OCI-LY3 (cell line): ENCODE measurements at regions not wholly inside any gene's neighbourhood (a gene's known extent, or its start where the extent isn't known, plus 50 kb on each side); places are given as distances from the start of the nearest gene placed in this dataset.

Experiments used
- H2AFZ ChIP-seq: fragments of 200-600, 300-600 bp; shearing (Covaris generic); 2 replicates; pipeline ENCODE4 v1.6.0; 2014; ENCODE audit warnings: antibody characterized with exemption, low read depth, low read length
- H3K27ac ChIP-seq: fragments of 200-600, 300-600 bp; sonication (generic); 2 replicates; pipeline ENCODE4 v1.5.1; 2014; ENCODE audit warnings: mild to moderate bottlenecking, low read length, moderate library complexity, mixed read lengths
- H3K27me3 ChIP-seq: fragments of 200-600, 300-600 bp; sonication (generic); 2 replicates; pipeline ENCODE4 v1.6.1; 2014; ENCODE audit warnings: low read depth, low read length, mixed read lengths
- H3K36me3 ChIP-seq: fragments of 200-600, 300-600 bp; sonication (generic); replicated peaks from 2 replicates; pipeline ENCODE3; 2014; ENCODE audit warnings: low read depth, low read length, mixed read lengths
- H3K4me1 ChIP-seq: fragments of 300-600, 200-600 bp; sonication (generic); 2 replicates; pipeline ENCODE4 v1.6.1; 2014; ENCODE audit warnings: low read length, mixed read lengths
- H3K4me2 ChIP-seq: fragments of 200-600, 300-600 bp; sonication (generic); 2 replicates; pipeline ENCODE4 v1.6.1; 2014; ENCODE audit warnings: low read length, mixed read lengths
- H3K4me3 ChIP-seq: fragments of 300-600, 200-600 bp; sonication (generic); 2 replicates; pipeline ENCODE4 v1.5.1; 2014; ENCODE audit warnings: antibody characterized with exemption, mild to moderate bottlenecking, low read length, moderate library complexity
- H3K79me2 ChIP-seq: fragments of 300-600, 200-600 bp; shearing (Covaris generic); 2 replicates; pipeline ENCODE4 v1.6.1; 2014; ENCODE audit warnings: mild to moderate bottlenecking, low read length, mixed read lengths
- H3K9ac ChIP-seq: fragments of 300-600, 200-600 bp; shearing (Covaris generic); 2 replicates; pipeline ENCODE4 v1.6.0; 2014; ENCODE audit warnings: mild to moderate bottlenecking, low read length, moderate library complexity
- H3K9me3 ChIP-seq: fragments of 200-600, 300-600 bp; shearing (Covaris generic); 2 replicates; pipeline ENCODE4 v1.6.1; 2014; ENCODE audit warnings: low read length, mixed read lengths; ENCODE audit not compliant: insufficient read depth
- H4K20me1 ChIP-seq: fragments of 200-600, 300-600 bp; sonication (generic); 2 replicates; pipeline ENCODE4 v1.6.1; 2016; ENCODE audit warnings: low read length, mixed read lengths; ENCODE audit not compliant: insufficient read depth
- EZH2phosphoT487 ChIP-seq: fragments of 200-600 bp; shearing (Covaris generic); IDR thresholded peaks from 2 replicates; pipeline ENCODE4 v1.6.1; 2018; ENCODE audit warnings: antibody characterized with exemption, mixed run types, low read depth
- TF ChIP-seq, protein P1 (sequence below): fragments of 200-600, 300-600 bp; sonication (generic); IDR thresholded peaks from 2 replicates; pipeline ENCODE4 v1.5.1; 2014; ENCODE audit warnings: antibody characterized with exemption, low read length, low read depth

DNA sequence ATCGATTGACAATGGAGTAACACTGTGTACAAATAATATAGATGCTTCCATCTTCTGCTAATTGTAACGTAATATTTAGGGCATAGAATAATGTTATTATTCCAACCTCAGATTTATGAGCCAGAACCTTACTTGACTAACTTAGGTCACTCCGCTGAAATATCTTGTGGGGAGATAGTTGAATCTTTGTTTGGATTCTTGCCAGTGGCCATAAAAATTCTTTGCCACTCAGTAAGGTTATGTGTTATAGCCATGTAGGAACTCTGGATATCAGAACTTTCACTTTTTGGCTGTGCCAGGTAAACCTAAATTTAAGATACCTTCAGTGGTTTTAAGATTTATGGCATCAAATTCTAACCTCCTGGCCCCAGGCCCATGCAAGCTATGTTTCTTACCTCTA lies 197.6 kb downstream of the WDR11 start:
- no peak overlapping the region for H3K4me2 ChIP-seq
- H3K36me3 ChIP-seq: no peaks in the 10 kb centered on the region
- H3K4me3 ChIP-seq: no peak overlapping the region
- no peak overlapping the region for H2AFZ ChIP-seq
- 0 out of 2 replicates have a peak, but pooled peaks cover under 1% of the 10 kb centered on the region for H3K27me3 ChIP-seq
- H3K79me2 ChIP-seq: no peaks in the 10 kb centered on the region
- no peaks in the 10 kb centered on the region for H3K4me1 ChIP-seq
- no peaks in the 10 kb centered on the region for H3K9me3 ChIP-seq
- no peak overlapping the region for H3K9ac ChIP-seq
- TF ChIP-seq, protein P1, sequence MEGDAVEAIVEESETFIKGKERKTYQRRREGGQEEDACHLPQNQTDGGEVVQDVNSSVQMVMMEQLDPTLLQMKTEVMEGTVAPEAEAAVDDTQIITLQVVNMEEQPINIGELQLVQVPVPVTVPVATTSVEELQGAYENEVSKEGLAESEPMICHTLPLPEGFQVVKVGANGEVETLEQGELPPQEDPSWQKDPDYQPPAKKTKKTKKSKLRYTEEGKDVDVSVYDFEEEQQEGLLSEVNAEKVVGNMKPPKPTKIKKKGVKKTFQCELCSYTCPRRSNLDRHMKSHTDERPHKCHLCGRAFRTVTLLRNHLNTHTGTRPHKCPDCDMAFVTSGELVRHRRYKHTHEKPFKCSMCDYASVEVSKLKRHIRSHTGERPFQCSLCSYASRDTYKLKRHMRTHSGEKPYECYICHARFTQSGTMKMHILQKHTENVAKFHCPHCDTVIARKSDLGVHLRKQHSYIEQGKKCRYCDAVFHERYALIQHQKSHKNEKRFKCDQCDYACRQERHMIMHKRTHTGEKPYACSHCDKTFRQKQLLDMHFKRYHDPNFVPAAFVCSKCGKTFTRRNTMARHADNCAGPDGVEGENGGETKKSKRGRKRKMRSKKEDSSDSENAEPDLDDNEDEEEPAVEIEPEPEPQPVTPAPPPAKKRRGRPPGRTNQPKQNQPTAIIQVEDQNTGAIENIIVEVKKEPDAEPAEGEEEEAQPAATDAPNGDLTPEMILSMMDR: no peak
- TF ChIP-seq EZH2phosphoT487: no peak
- H3K27ac ChIP-seq: no peak overlapping the region
- H4K20me1 ChIP-seq: no peaks in the 10 kb centered on the region

GRCh38 chr10:121049489-121049888 lies 198.3 kb downstream of the WDR11 start:
- Histone ChIP-seq H4K20me1 (no peaks in the 10 kb centered on the region), H2AFZ (no peak overlapping the region), H3K9me3 (no peaks in the 10 kb centered on the region), H3K9ac (no peak overlapping the region), H3K4me1 (no peaks in the 10 kb centered on the region), H3K36me3 (no peaks in the 10 kb centered on the region), H3K27ac (no peak overlapping the region), H3K4me3 (no peak overlapping the region), H3K27me3 (peaks cover 4% of the 10 kb centered on the region; the same call in 1 of the 2 replicates), H3K79me2 (no peaks in the 10 kb centered on the region), H3K4me2 (no peak overlapping the region)
- TF ChIP-seq, protein P1: no peak
- TF ChIP-seq EZH2phosphoT487: no peak

- Histone ChIP-seq H2AFZ (no peak overlapping the region), H3K27me3 (peaks cover 6% of the 10 kb centered on the region; the same call in 1 of the 2 replicates), H3K27ac (no peak overlapping the region)
Measured at GRCh38 chr10:121049923-121050322, 198.8 kb downstream of the WDR11 start.

GRCh38 chr10:121051171-121051570 lies 200.0 kb downstream of the WDR11 start:
- no peaks in the 10 kb centered on the region for H3K4me1 ChIP-seq
- H3K9me3 ChIP-seq: no peaks in the 10 kb centered on the region
- no peak overlapping the region for H2AFZ ChIP-seq
- H3K4me3 ChIP-seq: no peak overlapping the region
- H3K27me3 ChIP-seq: peaks cover 11% of the 10 kb centered on the region; the same call in 1 of the 2 replicates
- no peak overlapping the region for H3K9ac ChIP-seq
- H3K27ac ChIP-seq: no peak overlapping the region
- H3K79me2 ChIP-seq: no peaks in the 10 kb centered on the region
- no peaks in the 10 kb centered on the region for H3K36me3 ChIP-seq
- no peak overlapping the region for H3K4me2 ChIP-seq
- no peaks in the 10 kb centered on the region for H4K20me1 ChIP-seq
- TF ChIP-seq, protein P1: no peak
- no peak for TF ChIP-seq EZH2phosphoT487

More at GRCh38 chr10:121049923-121050322, 198.8 kb downstream of the WDR11 start:
- no peaks in the 10 kb centered on the region for H3K36me3 ChIP-seq
- no peak overlapping the region for H3K4me2 ChIP-seq
- TF ChIP-seq, protein P1: no peak
- no peak for TF ChIP-seq EZH2phosphoT487
- no peaks in the 10 kb centered on the region for H3K9me3 ChIP-seq
- H3K4me1 ChIP-seq: no peaks in the 10 kb centered on the region
- no peaks in the 10 kb centered on the region for H3K79me2 ChIP-seq
- H3K4me3 ChIP-seq: no peak overlapping the region
- H3K9ac ChIP-seq: no peak overlapping the region
- no peaks in the 10 kb centered on the region for H4K20me1 ChIP-seq
